Lung (tissue), 11 donors: ENCODE measurements at regions not wholly inside any gene's neighbourhood (a gene's known extent, or its start where the extent isn't known, plus 50 kb on each side); places are given as distances from the start of the nearest gene placed in this dataset.
"Not testable (repeated sequence)": the region's sequence is repeated elsewhere in the genome, so short reads cannot be mapped to it uniquely, and the experiment has no call there.

Experiments used
- ATAC-seq: fragments of 200-7000 bp; cut with Tn5 transposase; one replicate; pipeline ENCODE4 v1.9.1; 2020; ENCODE audit warnings: moderate number of reproducible peaks; ENCODE audit not compliant: insufficient read depth, low FRiP score
- DNase-seq, 3 donors: peaks; one replicate each; pipeline ENCODE4 v3.0.0-alpha.2; 2013 to 2017
- H3K27ac ChIP-seq, 2 donors: one replicate each; pipeline ENCODE4 v1.5.1; 2013; ENCODE audit warnings: mild to moderate bottlenecking in 2 of 2, moderate library complexity in 2 of 2, control low read depth in 1 of 2, inconsistent platforms in 1 of 2, low read depth in 1 of 2, low read length in 1 of 2
- H3K27me3 ChIP-seq, 3 donors: one replicate each; pipeline ENCODE4 v1.5.1; 2013; ENCODE audit warnings: low read length in 2 of 3; ENCODE audit not compliant: control insufficient read depth in 3 of 3, insufficient read depth in 3 of 3
- H3K36me3 ChIP-seq, 4 donors: one replicate each; pipeline ENCODE4 v1.5.1; 2013; ENCODE audit warnings: low read length in 4 of 4, mild to moderate bottlenecking in 1 of 4, moderate library complexity in 1 of 4; ENCODE audit not compliant: control insufficient read depth in 4 of 4, insufficient read depth in 4 of 4
- H3K4me1 ChIP-seq, 5 donors: one replicate each; pipeline ENCODE4 v1.5.1; 2013; ENCODE audit warnings: low read length in 5 of 5, mild to moderate bottlenecking in 2 of 5, moderate library complexity in 1 of 5; ENCODE audit not compliant: control insufficient read depth in 5 of 5, insufficient read depth in 5 of 5
- H3K4me3 ChIP-seq: one replicate; pipeline ENCODE4 v1.5.1; 2013; ENCODE audit warnings: mild to moderate bottlenecking, control low read depth, moderate library complexity
- H3K9ac ChIP-seq, 2 donors: one replicate each; pipeline ENCODE4 v1.5.1; 2013; ENCODE audit warnings: low read length in 2 of 2, control low read depth in 1 of 2; ENCODE audit not compliant: insufficient read depth in 1 of 2
- H3K9me3 ChIP-seq, 4 donors: one replicate each; pipeline ENCODE4 v1.5.1; 2013; ENCODE audit warnings: low read length in 3 of 4, mild to moderate bottlenecking in 1 of 4, moderate library complexity in 1 of 4; ENCODE audit not compliant: control insufficient read depth in 4 of 4, insufficient read depth in 3 of 4
- WGBS, 2 donors: extraction: QIAGEN DNeasy Blood & Tissue Kit; methylation state at CpG; one replicate each; pipeline ENCODE4 v1.1.7; 2013; 5-methylcytosine and 5-hydroxymethylcytosine counted together
- TF ChIP-seq, protein P1 (sequence below): IDR thresholded peaks from 2 replicates; pipeline ENCODE4 v1.5.1; 2012; ENCODE audit warnings: mild to moderate bottlenecking; ENCODE audit errors: control extremely low read depth, extremely low read depth
- donor health status: control.
- donor health status: control.
- donor health status: Bipolar disorder and iron deficiency.
- donor health status: healthy.
- donor health status: DM: yes; HTN: yes; CAD: no.

DNA sequence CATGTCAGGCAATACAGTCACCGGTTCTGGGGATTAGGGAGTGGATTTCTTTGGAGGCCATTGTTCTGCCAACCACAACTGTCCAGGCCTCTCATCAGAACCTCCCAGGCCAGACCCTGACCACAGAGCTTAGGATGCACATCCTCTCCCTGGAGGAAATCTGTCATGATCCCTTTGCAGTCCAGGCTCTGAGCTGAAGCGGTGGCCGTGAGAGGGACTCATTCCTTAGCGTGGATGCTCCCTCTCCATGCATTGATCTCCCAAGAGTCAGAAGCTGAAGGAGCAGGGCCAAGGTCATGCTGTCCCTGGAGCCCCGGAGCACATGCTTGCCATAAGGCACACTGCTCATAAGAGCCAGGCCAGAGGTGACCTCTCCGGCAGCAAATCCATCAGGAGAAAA, 181.4 kb downstream of the COPRS start:
- H3K9me3 ChIP-seq, result peaks cover 0 to 3% (median 0%) of the 10 kb centered on the region in 4 donors
- ATAC-seq (no peak), DNase-seq (no peak)
- H3K4me1 ChIP-seq, result peaks cover 0 to 6% (median 0%) of the 10 kb centered on the region in 5 donors
- H3K36me3 ChIP-seq, result no peaks in the 10 kb centered on the region
- WGBS, 2 donors, result 90 to 96% methylated on average over 6 of the region's 6 CpGs
- H3K27ac ChIP-seq, result no peak overlapping the region
- H3K27me3 ChIP-seq, result no peaks in the 10 kb centered on the region
- TF ChIP-seq, protein P1, sequence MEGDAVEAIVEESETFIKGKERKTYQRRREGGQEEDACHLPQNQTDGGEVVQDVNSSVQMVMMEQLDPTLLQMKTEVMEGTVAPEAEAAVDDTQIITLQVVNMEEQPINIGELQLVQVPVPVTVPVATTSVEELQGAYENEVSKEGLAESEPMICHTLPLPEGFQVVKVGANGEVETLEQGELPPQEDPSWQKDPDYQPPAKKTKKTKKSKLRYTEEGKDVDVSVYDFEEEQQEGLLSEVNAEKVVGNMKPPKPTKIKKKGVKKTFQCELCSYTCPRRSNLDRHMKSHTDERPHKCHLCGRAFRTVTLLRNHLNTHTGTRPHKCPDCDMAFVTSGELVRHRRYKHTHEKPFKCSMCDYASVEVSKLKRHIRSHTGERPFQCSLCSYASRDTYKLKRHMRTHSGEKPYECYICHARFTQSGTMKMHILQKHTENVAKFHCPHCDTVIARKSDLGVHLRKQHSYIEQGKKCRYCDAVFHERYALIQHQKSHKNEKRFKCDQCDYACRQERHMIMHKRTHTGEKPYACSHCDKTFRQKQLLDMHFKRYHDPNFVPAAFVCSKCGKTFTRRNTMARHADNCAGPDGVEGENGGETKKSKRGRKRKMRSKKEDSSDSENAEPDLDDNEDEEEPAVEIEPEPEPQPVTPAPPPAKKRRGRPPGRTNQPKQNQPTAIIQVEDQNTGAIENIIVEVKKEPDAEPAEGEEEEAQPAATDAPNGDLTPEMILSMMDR, result no peak
- no peak overlapping the region for H3K9ac ChIP-seq
- no peak overlapping the region for H3K4me3 ChIP-seq

DNA sequence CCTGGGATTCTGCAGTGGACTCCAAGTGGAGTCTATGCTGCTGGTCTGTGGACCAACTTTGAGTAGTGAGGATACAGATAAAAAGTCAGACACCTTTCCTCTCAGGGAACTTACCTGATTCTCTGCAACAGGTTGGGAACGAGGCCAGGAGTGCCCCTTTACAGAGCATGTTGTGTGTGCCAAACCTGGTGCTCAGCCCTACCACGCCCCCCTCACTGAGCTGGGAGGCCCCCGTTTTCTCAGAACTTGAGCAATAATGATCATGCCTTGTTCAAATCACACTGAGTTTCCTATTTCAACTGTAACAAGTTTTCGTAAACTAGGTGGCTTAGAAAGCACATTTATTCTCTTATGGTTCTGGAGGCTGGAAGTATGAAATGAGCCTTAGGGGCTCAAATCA, 182.0 kb downstream of the COPRS start:
- TF ChIP-seq, protein P1, result no peak
- H3K4me3 ChIP-seq, result no peak overlapping the region
- no peaks in the 10 kb centered on the region for H3K27me3 ChIP-seq
- ATAC-seq (no peak), DNase-seq (no peak)
- H3K4me1 ChIP-seq, result peaks cover 0 to 6% (median 0%) of the 10 kb centered on the region in 5 donors
- 55 to 74% methylated on average over 4 of the region's 4 CpGs for WGBS, 2 donors
- H3K27ac ChIP-seq, result no peak overlapping the region
- no peak overlapping the region for H3K9ac ChIP-seq
- peaks cover 0 to 3% (median 0%) of the 10 kb centered on the region in 4 donors for H3K9me3 ChIP-seq
- no peaks in the 10 kb centered on the region for H3K36me3 ChIP-seq

DNA sequence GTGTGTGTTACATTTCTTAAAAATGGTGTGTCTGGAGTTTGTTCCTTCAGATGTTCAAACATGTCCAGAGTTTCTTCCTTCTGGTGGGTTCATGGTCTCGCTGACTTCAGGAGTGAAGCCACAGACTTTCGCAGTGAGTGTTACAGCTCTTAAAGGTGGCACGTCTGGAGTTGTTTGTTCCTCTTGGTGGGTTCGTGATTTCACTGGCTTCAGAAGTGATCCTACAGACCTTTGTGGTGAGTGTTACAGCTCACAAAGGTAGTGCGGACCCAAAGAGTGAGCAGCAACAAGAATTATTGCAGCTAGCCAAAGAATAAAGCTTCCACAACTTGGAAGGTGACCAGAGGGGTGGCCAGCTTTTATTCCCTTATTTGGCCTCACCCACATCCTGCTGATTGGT, 183.7 kb downstream of the COPRS start:
- H3K36me3 ChIP-seq, DNase-seq, H3K9me3 ChIP-seq, H3K4me1 ChIP-seq, H3K9ac ChIP-seq, H3K4me3 ChIP-seq, ATAC-seq, H3K27ac ChIP-seq, H3K27me3 ChIP-seq: not testable (repeated sequence)
- WGBS, 2 donors, result 46 to 66% methylated on average over 5 of the region's 5 CpGs

DNA sequence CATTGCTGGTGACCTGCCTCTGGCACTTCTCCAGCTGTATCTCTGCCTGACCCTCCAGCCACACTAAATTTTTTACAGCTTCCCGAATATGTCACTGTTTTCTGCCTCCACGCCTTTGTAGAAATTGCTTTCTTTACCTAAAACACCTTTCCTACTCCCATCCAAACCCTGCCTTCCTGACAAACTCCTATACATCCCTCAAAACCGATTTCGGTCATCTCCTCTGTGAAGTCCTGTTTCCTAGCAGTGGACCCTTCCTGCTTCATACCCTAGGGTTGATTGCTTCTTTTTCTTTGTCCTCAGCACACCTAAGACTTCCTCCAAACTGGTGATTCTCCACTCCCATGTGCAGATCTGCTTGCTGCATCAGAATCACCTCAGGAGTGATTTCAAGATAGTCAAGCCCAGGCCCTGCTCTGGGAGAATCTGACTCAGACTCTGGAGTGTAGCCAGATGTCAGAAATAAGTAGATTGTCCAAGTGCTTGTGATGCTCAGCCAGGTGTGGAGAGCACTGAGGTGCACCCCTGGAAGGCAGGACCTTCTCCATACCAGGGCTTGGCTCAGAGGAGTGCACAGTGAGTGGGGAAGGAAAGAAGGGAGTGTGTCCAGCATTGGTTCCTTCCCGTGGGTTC, 184.2 kb downstream of the COPRS start:
- TF ChIP-seq, protein P1, result no peak
- Histone ChIP-seq H3K27me3 (no peaks in the 10 kb centered on the region), H3K36me3 (no peaks in the 10 kb centered on the region), H3K27ac (no peak overlapping the region), H3K9ac (no peak overlapping the region), H3K4me1 (peaks cover 0 to 6% (median 0%) of the 10 kb centered on the region in 5 donors), H3K4me3 (no peak overlapping the region), H3K9me3 (peaks cover 0 to 3% (median 0%) of the 10 kb centered on the region in 4 donors)
- WGBS, 2 donors, result 77 to 78% methylated on average over 5 of the region's 5 CpGs
- no peak for DNase-seq
- no peak for ATAC-seq
